Renal cortical epithelial cell (primary cell): ENCODE measurements at regions not wholly inside any gene's neighbourhood (a gene's known extent, or its start where the extent isn't known, plus 50 kb on each side); places are given as distances from the start of the nearest gene placed in this dataset.
A peak's percentile ranks its signal among the peaks of the same experiment; 100 is the strongest.
"Not testable (repeated sequence)": the region's sequence is repeated elsewhere in the genome, so short reads cannot be mapped to it uniquely, and the experiment has no call there.

Experiments used
- DNase-seq: peaks from one replicate; pipeline ENCODE4 v3.0.0-alpha.2; 2011; ENCODE audit warnings: low read depth

GRCh38 chr6:4503700-4504099, 272.5 kb upstream of the CDYL start:
- DNase-seq, result no peak

GRCh38 chr6:4496284-4496683, 279.9 kb upstream of the CDYL start:
- DNase-seq, result no peak

GRCh38 chr6:4491501-4492260, 284.5 kb upstream of the CDYL start:
- DNase-seq, result peak; percentile 33

- peak; percentile 12 for DNase-seq
Observed at GRCh38 chr6:4489538-4489937, 286.7 kb upstream of the CDYL start.

- no peak for DNase-seq
Observed at GRCh38 chr6:4488389-4488788, 287.8 kb upstream of the CDYL start.

GRCh38 chr6:4487538-4487937, 288.7 kb upstream of the CDYL start:
- DNase-seq, result peak; percentile 71

- peak; percentile 59 for DNase-seq
Observed at GRCh38 chr6:4486568-4487315, 289.5 kb upstream of the CDYL start.

GRCh38 chr6:4485735-4486134, 290.5 kb upstream of the CDYL start:
- no peak for DNase-seq

- DNase-seq, result no peak
Observed at GRCh38 chr6:4482461-4482860, 293.7 kb upstream of the CDYL start.

GRCh38 chr6:4480788-4481735, 295.1 kb upstream of the CDYL start:
- no peak for DNase-seq

- no peak for DNase-seq
Observed at GRCh38 chr6:4478098-4478497, 298.1 kb upstream of the CDYL start.

- DNase-seq, result no peak
Observed at GRCh38 chr6:4474810-4475209, 301.4 kb upstream of the CDYL start.

- DNase-seq, result no peak
Observed at GRCh38 chr6:4472969-4473642, 303.1 kb upstream of the CDYL start.

GRCh38 chr6:4472222-4472621, 304.0 kb upstream of the CDYL start:
- no peak for DNase-seq

GRCh38 chr6:4471515-4471914, 304.7 kb upstream of the CDYL start:
- not testable (repeated sequence) for DNase-seq

- DNase-seq, result no peak
Observed at GRCh38 chr6:4470698-4471210, 305.4 kb upstream of the CDYL start.

GRCh38 chr6:4466769-4467480, 309.3 kb upstream of the CDYL start:
- no peak for DNase-seq

- DNase-seq, result peak; percentile 83
Observed at GRCh38 chr6:4466261-4466660, 309.9 kb upstream of the CDYL start.

- DNase-seq, result no peak
Observed at GRCh38 chr6:4464638-4465037, 311.6 kb upstream of the CDYL start.

GRCh38 chr6:4463236-4463635, 313.0 kb upstream of the CDYL start:
- DNase-seq, result no peak
